ENCODE measurements at regions not wholly inside any gene's neighbourhood (a gene's known extent, or its start where the extent isn't known, plus 50 kb on each side); places are given as distances from the start of the nearest gene placed in this dataset.
"Not testable (repeated sequence)": the region's sequence is repeated elsewhere in the genome, so short reads cannot be mapped to it uniquely, and the experiment has no call there.

GRCh38 chr3:27805282-27805681 lies 83.2 kb upstream of the EOMES start:
- H3K27me3 ChIP-seq = no peaks in the 10 kb centered on the region
- ATAC-seq (no peak), DNase-seq (no peak)
- H3K4me3 ChIP-seq = no peak overlapping the region
- TF ChIP-seq CTCF (IDR thresholded peaks at IDR 0.05) = no peak
- TF ChIP-seq POLR2A (IDR thresholded peaks at IDR 0.05) = no peak
- H3K9me3 ChIP-seq = no peaks in the 10 kb centered on the region
- no peaks in the 10 kb centered on the region for H3K36me3 ChIP-seq
- H3K4me1 ChIP-seq = no peaks in the 10 kb centered on the region
- intact Hi-C loops (cut with DNase I) = no loop called here
- no peak overlapping the region for H3K27ac ChIP-seq
- 67% methylated on average over 1 of the region's 2 CpGs for WGBS (ENCODE audit: insufficient coverage, low coverage, low lambda C conversion rate, missing lambda C conversion rate)

- DNase-seq (no peak), ATAC-seq (no peak)
- H3K36me3 ChIP-seq = no peaks in the 10 kb centered on the region
- no peak for TF ChIP-seq CTCF (IDR thresholded peaks at IDR 0.05)
- TF ChIP-seq POLR2A (IDR thresholded peaks at IDR 0.05) = no peak
- no peaks in the 10 kb centered on the region for H3K27me3 ChIP-seq
- H3K27ac ChIP-seq = no peak overlapping the region
- intact Hi-C loops (cut with DNase I) = no loop called here
- H3K4me1 ChIP-seq = no peaks in the 10 kb centered on the region
- no peaks in the 10 kb centered on the region for H3K9me3 ChIP-seq
- H3K4me3 ChIP-seq = no peak overlapping the region
- 38% methylated on average over 1 of the region's 1 CpG for WGBS (ENCODE audit: insufficient coverage, low coverage, low lambda C conversion rate, missing lambda C conversion rate)
These were observed 91.1 kb upstream of the EOMES start for GRCh38 chr3:27813255-27813654.

- H3K27ac ChIP-seq; H3K4me3 ChIP-seq; H3K4me1 ChIP-seq; H3K36me3 ChIP-seq; ATAC-seq; intact Hi-C loops (cut with DNase I); H3K9me3 ChIP-seq; DNase-seq; H3K27me3 ChIP-seq: not testable (repeated sequence)
- WGBS (ENCODE audit: insufficient coverage, low coverage, low lambda C conversion rate, missing lambda C conversion rate) = 73% methylated on average over 5 of the region's 23 CpGs
These were observed 99.5 kb upstream of the EOMES start for GRCh38 chr3:27821609-27822008.

- H3K4me1 ChIP-seq = no peaks in the 10 kb centered on the region
- H3K4me3 ChIP-seq = no peak overlapping the region
- TF ChIP-seq CTCF (IDR thresholded peaks at IDR 0.05) (no peak), POLR2A (IDR thresholded peaks at IDR 0.05) (no peak)
- H3K27ac ChIP-seq = no peak overlapping the region
- WGBS (ENCODE audit: insufficient coverage, low coverage, low lambda C conversion rate, missing lambda C conversion rate) = 53% methylated on average over 6 of the region's 6 CpGs
- intact Hi-C loops (cut with DNase I) = no loop called here
- no peak for DNase-seq
- H3K36me3 ChIP-seq = no peaks in the 10 kb centered on the region
- no peaks in the 10 kb centered on the region for H3K27me3 ChIP-seq
- H3K9me3 ChIP-seq = no peaks in the 10 kb centered on the region
- no peak for ATAC-seq
These were observed 102.4 kb upstream of the EOMES start for GRCh38 chr3:27824312-27825200.

GRCh38 chr3:27826448-27826847 lies 104.3 kb upstream of the EOMES start:
- H3K27me3 ChIP-seq = no peaks in the 10 kb centered on the region
- H3K36me3 ChIP-seq = no peaks in the 10 kb centered on the region
- no peaks in the 10 kb centered on the region for H3K9me3 ChIP-seq
- no peaks in the 10 kb centered on the region for H3K4me1 ChIP-seq
- H3K4me3 ChIP-seq = no peak overlapping the region
- no peak overlapping the region for H3K27ac ChIP-seq
- TF ChIP-seq CTCF (IDR thresholded peaks at IDR 0.05) (no peak), POLR2A (IDR thresholded peaks at IDR 0.05) (no peak)
- ATAC-seq (no peak), DNase-seq (no peak)
- intact Hi-C loops (cut with DNase I) = no loop called here
